Hepatocyte (in vitro differentiated cells): ENCODE measurements at regions not wholly inside any gene's neighbourhood (a gene's known extent, or its start where the extent isn't known, plus 50 kb on each side); places are given as distances from the start of the nearest gene placed in this dataset.

Source experiments
- CTCF ChIP-seq: fragments of 200-600 bp; sonication (generic); IDR thresholded peaks from 2 replicates; pipeline ENCODE4 v1.5.1; 2016; ENCODE audit warnings: antibody characterized with exemption, mild to moderate bottlenecking; ENCODE audit not compliant: poor library complexity
- EZH2 ChIP-seq: fragments of 200-600 bp; sonication (generic); IDR thresholded peaks from 2 replicates; pipeline ENCODE4 v1.6.1; 2016; ENCODE audit warnings: antibody characterized with exemption, mild to moderate bottlenecking, borderline replicate concordance

GRCh38 chr3:107453504-107453903, 69.3 kb upstream of the BBX start:
- TF ChIP-seq CTCF (no peak), EZH2 (no peak)
